A549 (cell line): ENCODE measurements at regions not wholly inside any gene's neighbourhood (a gene's known extent, or its start where the extent isn't known, plus 50 kb on each side); places are given as distances from the start of the nearest gene placed in this dataset.

Experiments used
- GATA3 ChIP-seq: IDR thresholded peaks from 2 replicates; pipeline ENCODE4 v1.6.1; 2012; ENCODE audit warnings: borderline replicate concordance
- HDAC2 ChIP-seq: fragments of 200-600 bp; sonication (generic); IDR thresholded peaks from 2 replicates; pipeline ENCODE4 v1.6.1; 2016
- MAZ ChIP-seq: fragments of 150-350 bp; IDR thresholded peaks from 2 replicates; pipeline ENCODE4 v1.6.1; 2014; ENCODE audit warnings: antibody characterized with exemption, low read depth, low read length, borderline replicate concordance
- RAD21 ChIP-seq, 2 experiments: fragments of >200 bp in 1 of 2; sonication (Bioruptor Twin) in 1 of 2; formaldehyde crosslinking in 1 of 2; IDR thresholded peaks in 1 of 2; conservative IDR thresholded peaks in 1 of 2; 2 replicates in 1 of 2; 3 replicates in 1 of 2; pipeline ENCODE4 v1.6.1; 2012 to 2018; ENCODE audit warnings: inconsistent platforms in 1 of 2
- SMC3 ChIP-seq: fragments of >200 bp; sonication (Bioruptor Twin); formaldehyde crosslinking; IDR thresholded peaks from 3 replicates; pipeline ENCODE4 v1.6.1; 2018; ENCODE audit warnings: inconsistent platforms
- ZC3H11A ChIP-seq: fragments of 450-650 bp; IDR thresholded peaks from 2 replicates; pipeline ENCODE4 v1.6.1; 2014; ENCODE audit warnings: antibody characterized with exemption, mild to moderate bottlenecking
- ZSCAN20 ChIP-seq: fragments of 250-450 bp; sonication (Bioruptor Pico); IDR thresholded peaks from 2 replicates; pipeline ENCODE4 v1.8.0; 2022; ENCODE audit warnings: mild to moderate bottlenecking, moderate library complexity
- TF ChIP-seq, protein P1 (sequence below): fragments of >200 bp; sonication (Bioruptor Twin); formaldehyde crosslinking; IDR thresholded peaks from 3 replicates; pipeline ENCODE4 v1.5.1; 2016
- TF ChIP-seq, protein P2 (sequence below): fragments of 450-650 bp; IDR thresholded peaks from 2 replicates; pipeline ENCODE4 v1.6.1; 2014; ENCODE audit warnings: antibody characterized with exemption

DNA sequence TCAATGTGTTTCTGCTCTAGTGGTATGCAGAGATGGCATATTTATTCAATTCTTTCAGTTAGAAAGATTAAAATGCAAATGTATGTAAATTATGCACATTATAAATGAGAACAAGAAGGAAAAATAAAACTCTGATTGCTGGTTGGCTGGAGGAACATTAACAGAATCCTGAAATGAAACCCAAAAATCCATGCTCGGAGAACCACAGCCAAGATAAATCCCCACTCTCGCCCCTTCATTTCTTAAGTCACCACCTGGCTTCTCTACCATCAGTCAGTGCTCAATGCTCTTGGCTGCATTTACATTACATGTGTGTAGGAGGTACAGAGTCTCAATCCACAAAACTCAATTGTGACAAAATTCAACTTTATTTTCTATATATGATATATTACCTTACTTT lies 184.9 kb downstream of the TRIM36 start:
- TF ChIP-seq SMC3 (no peak), GATA3 (no peak), ZSCAN20 (CRISPR knock-in tag) (no peak), ZC3H11A (no peak), HDAC2 (no peak), MAZ (no peak), RAD21 (conservative IDR thresholded peaks at IDR 0.05 in 1 of 2, IDR thresholded peaks at IDR 0.05 in 1 of 2) (no peak)
- TF ChIP-seq, protein P1, sequence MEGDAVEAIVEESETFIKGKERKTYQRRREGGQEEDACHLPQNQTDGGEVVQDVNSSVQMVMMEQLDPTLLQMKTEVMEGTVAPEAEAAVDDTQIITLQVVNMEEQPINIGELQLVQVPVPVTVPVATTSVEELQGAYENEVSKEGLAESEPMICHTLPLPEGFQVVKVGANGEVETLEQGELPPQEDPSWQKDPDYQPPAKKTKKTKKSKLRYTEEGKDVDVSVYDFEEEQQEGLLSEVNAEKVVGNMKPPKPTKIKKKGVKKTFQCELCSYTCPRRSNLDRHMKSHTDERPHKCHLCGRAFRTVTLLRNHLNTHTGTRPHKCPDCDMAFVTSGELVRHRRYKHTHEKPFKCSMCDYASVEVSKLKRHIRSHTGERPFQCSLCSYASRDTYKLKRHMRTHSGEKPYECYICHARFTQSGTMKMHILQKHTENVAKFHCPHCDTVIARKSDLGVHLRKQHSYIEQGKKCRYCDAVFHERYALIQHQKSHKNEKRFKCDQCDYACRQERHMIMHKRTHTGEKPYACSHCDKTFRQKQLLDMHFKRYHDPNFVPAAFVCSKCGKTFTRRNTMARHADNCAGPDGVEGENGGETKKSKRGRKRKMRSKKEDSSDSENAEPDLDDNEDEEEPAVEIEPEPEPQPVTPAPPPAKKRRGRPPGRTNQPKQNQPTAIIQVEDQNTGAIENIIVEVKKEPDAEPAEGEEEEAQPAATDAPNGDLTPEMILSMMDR: no peak
- TF ChIP-seq, protein P2, sequence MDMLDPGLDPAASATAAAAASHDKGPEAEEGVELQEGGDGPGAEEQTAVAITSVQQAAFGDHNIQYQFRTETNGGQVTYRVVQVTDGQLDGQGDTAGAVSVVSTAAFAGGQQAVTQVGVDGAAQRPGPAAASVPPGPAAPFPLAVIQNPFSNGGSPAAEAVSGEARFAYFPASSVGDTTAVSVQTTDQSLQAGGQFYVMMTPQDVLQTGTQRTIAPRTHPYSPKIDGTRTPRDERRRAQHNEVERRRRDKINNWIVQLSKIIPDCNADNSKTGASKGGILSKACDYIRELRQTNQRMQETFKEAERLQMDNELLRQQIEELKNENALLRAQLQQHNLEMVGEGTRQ: no peak
